ENCODE measurements at regions not wholly inside any gene's neighbourhood (a gene's known extent, or its start where the extent isn't known, plus 50 kb on each side); places are given as distances from the start of the nearest gene placed in this dataset.

GRCh38 chr14:80135305-80136088 lies 75.8 kb downstream of the DIO2 start:
- Histone ChIP-seq H3K4me1 (ENCODE audit: insufficient read depth) (no peaks in the 10 kb centered on the region), H2AFZ (no peak overlapping the region), H3K27me3 (ENCODE audit: insufficient read depth) (no peaks in the 10 kb centered on the region), H3K79me2 (replicated peaks; ENCODE audit: insufficient read depth) (no peaks in the 10 kb centered on the region), H3K4me3 (no peak overlapping the region), H3K36me3 (ENCODE audit: insufficient read depth) (no peaks in the 10 kb centered on the region), H3F3A (replicated peaks; ENCODE audit: low read depth) (no peaks in the 10 kb centered on the region), H4K20me1 (replicated peaks; ENCODE audit: insufficient read depth) (no peaks in the 10 kb centered on the region), H3K4me2 (no peak overlapping the region), H3K27ac (ENCODE audit: low read depth) (no peak overlapping the region), H3K9me2 (ENCODE audit: insufficient read depth) (no peaks in the 10 kb centered on the region)
- no peak overlapping the region for H3K27ac Mint-ChIP-seq
- no peak for DNase-seq (ENCODE audit: low spot score)
- peaks cover 44% of the 10 kb centered on the region for H3K9me3 Mint-ChIP-seq
- H3K4me1 Mint-ChIP-seq: no peaks in the 10 kb centered on the region
- H3K4me3 Mint-ChIP-seq: no peak overlapping the region
- no peaks in the 10 kb centered on the region for H3K27me3 Mint-ChIP-seq (ENCODE audit: insufficient read depth, low read depth, poor library complexity)
- TF ChIP-seq ZNF114 (CRISPR knock-in tag; IDR thresholded peaks at IDR 0.05) (no peak), NANOG (IDR thresholded peaks at IDR 0.05; ENCODE audit: borderline replicate concordance) (no peak), ZNF462 (CRISPR knock-in tag; IDR thresholded peaks at IDR 0.05) (no peak), STAT1 (IDR thresholded peaks at IDR 0.05; ENCODE audit: unreplicated experiment) (no peak), JUNB (IDR thresholded peaks at IDR 0.05; ENCODE audit: unreplicated experiment) (no peak), CTCF (conservative IDR thresholded peaks at IDR 0.05; ENCODE audit: low read depth in 2 of 2) (no peak), POLR2AphosphoS5 (IDR thresholded peaks at IDR 0.05; ENCODE audit: low read depth) (no peak)
- peaks cover 15% of the 10 kb centered on the region; the same call in 2 of the 3 replicates for H3K36me3 Mint-ChIP-seq (ENCODE audit: low read depth)
- ATAC-seq: no peak
